PC-3 (cell line): ENCODE measurements at regions not wholly inside any gene's neighbourhood (a gene's known extent, or its start where the extent isn't known, plus 50 kb on each side); places are given as distances from the start of the nearest gene placed in this dataset.

Experiments
- CTCF ChIP-seq: fragments of 300-600 bp; sonication (generic); conservative IDR thresholded peaks from 2 replicates; pipeline ENCODE4 v1.5.1; 2017; ENCODE audit warnings: antibody characterized with exemption, low read depth, mild to moderate bottlenecking, low read length
- EZH2 ChIP-seq: fragments of 300-600 bp; sonication (generic); IDR thresholded peaks from one replicate; pipeline ENCODE4 v1.6.1; 2017; ENCODE audit warnings: antibody characterized with exemption, mild to moderate bottlenecking, low read length; ENCODE audit not compliant: unreplicated experiment
- EZH2phosphoT487 ChIP-seq: fragments of 300-600 bp; sonication (generic); IDR thresholded peaks from 2 replicates; pipeline ENCODE4 v1.6.1; 2018; ENCODE audit warnings: mild to moderate bottlenecking, antibody characterized with exemption, low read length, borderline replicate concordance

DNA sequence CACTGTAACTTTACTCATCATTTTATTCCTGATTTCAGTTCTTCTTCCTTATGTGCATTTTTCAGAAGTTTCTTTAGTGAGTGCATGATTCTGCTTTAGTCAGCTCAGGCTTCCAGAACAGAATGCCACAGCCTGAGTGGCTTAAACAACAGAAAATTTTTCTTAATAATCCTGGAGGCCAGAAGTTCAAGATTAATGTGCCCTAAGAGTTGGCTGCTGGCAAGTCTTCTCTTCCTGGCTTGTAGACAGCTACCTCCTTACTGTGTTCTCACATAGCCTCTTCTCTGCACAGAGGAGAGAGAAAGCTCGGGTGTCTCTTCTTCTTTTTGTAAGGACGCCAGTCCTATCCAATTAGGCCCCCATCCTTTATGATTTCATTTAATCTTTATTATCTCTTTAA is 443.1 kb upstream of the RGS17 start:
- no peak for TF ChIP-seq CTCF
- no peak for TF ChIP-seq EZH2phosphoT487
- no peak for TF ChIP-seq EZH2
